ENCODE measurements at regions not wholly inside any gene's neighbourhood (a gene's known extent, or its start where the extent isn't known, plus 50 kb on each side); places are given as distances from the start of the nearest gene placed in this dataset.
"Not testable (repeated sequence)": the region's sequence is repeated elsewhere in the genome, so short reads cannot be mapped to it uniquely, and the experiment has no call there.

DNA sequence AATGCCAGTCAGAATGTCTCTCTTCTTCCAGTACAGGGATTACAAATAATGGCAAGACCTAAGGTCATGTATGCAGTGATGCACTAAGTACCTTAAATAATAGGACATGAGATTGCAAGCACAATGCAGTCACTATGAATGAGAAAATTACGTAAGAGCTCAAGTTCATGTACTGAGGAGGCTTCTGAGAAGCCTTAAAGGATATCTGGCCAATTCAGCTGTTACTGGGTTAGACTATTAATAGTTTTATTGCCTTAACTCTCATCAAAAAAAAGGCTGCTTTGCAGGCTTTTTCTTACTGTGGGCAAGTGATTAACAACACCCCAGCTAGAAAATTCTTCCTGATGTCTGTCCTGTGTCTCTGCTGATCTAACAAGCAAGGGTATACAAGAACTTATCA lies 1681.9 kb downstream of the SPATA31A7 start:
- DNase-seq; intact Hi-C loops (cut with DNase I): not testable (repeated sequence)

DNA sequence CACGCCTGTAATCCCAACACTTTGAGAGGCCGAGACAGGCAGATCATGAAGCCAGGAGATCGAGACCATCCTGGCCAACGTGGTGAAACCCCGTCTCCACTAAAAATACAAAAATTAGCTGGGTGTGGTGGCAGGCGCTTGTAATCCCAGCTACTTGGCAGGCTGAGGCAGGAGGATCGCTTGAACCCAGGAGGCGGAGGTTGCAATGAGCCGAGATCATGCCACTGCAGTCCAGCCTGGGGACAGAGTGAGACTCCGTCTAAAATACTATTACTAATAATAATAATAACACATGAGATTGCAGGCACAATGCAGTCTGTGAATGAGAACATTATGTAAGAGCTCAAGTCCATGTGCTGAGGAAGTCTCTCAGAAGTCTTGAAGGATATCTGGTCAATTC lies 1684.4 kb downstream of the SPATA31A7 start:
- intact Hi-C loops (cut with DNase I): not testable (repeated sequence)

GRCh38 chr9:62874745-62875599 lies 1685.1 kb downstream of the SPATA31A7 start:
- DNase-seq; intact Hi-C loops (cut with DNase I): not testable (repeated sequence)

More for the DNA sequence above, 1684.4 kb downstream of the SPATA31A7 start:
- DNase-seq: peak in 1 of 10 donors; percentile 40

DNA sequence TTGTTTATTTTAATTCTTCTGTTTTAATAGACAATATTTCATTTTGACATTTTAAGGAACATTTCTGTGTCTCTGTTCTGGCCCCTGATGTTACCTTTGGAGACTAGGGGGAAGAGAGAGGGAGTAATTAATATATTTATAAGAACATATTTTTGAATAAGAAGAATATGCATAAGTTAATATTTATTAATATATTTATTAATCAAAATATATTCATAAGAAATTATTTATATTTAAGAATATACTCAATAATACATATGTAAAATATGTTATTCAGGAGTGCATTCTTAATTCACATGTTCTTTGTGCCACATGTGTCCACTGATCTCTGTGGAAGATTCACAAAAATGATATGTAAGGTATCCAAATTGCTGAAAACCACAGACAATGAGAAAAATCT lies 1687.7 kb downstream of the SPATA31A7 start:
- intact Hi-C loops (cut with DNase I); DNase-seq: not testable (repeated sequence)

DNA sequence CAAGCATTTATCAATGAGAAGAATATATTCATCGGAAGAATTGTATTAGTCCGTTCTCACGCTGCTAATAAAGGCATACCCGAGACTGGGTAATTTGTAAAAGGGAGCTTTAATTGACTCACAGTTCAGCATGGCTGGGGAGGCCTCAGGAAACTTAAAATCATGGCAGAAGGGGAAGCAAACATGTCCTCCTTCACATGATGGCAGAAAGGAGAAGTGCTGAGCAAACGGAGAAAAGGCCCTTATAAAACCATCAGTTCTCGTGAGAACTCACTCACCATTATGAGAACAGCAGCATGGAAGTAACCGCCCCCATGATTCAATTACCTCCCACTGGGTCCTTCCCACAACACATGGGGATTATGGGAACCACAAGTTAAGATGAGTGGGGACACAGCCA lies 1688.2 kb downstream of the SPATA31A7 start:
- DNase-seq; intact Hi-C loops (cut with DNase I): not testable (repeated sequence)

- DNase-seq; intact Hi-C loops (cut with DNase I): not testable (repeated sequence)
These were observed 1690.6 kb downstream of the SPATA31A7 start for GRCh38 chr9:62880453-62880852.

DNA sequence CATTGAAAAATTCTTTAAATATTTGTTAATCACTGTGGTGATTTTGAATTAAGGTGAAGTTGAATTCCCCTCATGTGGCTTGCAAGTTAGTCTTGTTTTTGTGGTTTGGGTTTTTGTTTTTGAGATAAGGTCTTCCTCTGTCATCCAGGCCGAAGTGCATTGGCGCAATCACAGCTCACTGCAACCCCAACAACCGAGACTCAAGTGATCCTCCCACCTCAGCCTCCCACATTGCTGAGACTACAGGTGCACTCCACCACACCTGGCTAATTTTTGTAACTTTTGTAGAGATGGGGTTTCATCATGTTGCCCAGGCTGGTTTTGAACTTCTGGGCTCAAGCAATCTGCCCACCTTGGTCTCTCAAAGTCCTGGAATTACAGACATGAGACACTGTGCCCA lies 1691.1 kb downstream of the SPATA31A7 start:
- peak in 1 of 10 donors; percentile 68 for DNase-seq
- intact Hi-C loops (cut with DNase I): not testable (repeated sequence)

DNA sequence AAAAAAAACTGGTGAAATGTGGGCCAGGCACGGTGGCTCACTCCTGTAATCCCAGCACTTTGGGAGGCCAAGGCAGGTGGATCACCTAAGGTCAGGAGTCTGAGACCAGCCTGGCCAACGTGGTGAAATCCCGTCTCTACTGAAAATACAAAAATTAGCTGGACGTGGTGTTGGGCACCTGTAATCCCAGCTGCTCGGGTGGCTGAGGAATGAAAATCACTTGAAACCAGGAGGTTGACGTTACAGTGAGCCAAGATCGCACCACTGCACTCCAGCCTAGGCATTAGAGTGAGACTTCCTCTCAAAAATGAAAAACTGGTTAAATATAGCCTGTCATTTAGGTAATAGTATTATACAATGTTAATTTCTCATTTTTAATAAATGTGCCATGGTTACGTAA lies 1692.0 kb downstream of the SPATA31A7 start:
- intact Hi-C loops (cut with DNase I): not testable (repeated sequence)

GRCh38 chr9:62882717-62883116 lies 1692.9 kb downstream of the SPATA31A7 start:
- intact Hi-C loops (cut with DNase I): not testable (repeated sequence)
- peak in 1 of 10 donors; percentile 41 for DNase-seq

More for the DNA sequence above, 1692.0 kb downstream of the SPATA31A7 start:
- DNase-seq: peak in 1 of 10 donors; percentile 49

- intact Hi-C loops (cut with DNase I): not testable (repeated sequence)
- peak in 2 of 10 donors; percentile 10 to 22 for DNase-seq
These were observed 1706.9 kb downstream of the SPATA31A7 start for GRCh38 chr9:62896692-62897091.

DNA sequence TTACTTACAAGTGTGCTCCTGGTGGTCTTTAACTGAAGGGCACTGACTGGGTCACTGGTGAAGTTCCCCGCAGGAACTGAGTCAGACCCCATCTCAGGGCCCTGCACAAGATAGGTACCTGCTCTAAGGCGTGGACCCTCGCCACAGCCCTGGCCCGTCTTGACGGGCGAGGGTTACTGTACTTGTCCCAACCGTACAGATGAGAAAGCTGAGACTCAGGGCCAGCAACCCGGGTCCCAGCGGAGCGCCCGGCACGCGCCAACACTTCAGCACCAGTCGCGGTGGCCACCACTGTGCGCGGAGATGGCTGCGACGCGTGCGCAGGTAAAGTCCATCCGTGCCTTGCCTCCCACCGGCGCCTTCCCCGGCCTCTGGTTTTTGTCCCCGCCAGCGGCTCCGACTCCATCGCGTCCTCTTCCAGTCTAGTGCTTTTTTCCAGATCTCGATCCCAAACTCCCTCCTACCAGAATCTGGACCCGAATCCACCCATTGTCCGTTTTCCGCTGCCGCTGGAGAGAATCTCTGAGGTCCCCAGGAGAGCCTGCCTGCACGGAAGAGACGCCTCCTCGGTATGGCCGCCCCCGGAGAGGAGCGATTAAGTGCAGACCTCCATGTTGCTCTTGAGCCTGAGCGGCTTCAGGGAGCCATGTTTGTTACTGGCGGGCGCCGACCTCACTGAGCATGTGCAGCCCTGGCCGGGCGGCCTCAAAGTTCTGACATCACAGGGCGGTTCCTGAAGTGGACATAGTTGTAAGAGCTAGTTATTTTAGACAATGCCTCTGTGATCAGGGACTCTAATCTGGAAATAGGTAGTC lies 1707.8 kb downstream of the SPATA31A7 start:
- intact Hi-C loops (cut with DNase I): not testable (repeated sequence)
- DNase-seq: peak; percentile 39 to 95 (median 64)

GRCh38 chr9:62899666-62900065 lies 1709.8 kb downstream of the SPATA31A7 start:
- intact Hi-C loops (cut with DNase I); DNase-seq: not testable (repeated sequence)

DNA sequence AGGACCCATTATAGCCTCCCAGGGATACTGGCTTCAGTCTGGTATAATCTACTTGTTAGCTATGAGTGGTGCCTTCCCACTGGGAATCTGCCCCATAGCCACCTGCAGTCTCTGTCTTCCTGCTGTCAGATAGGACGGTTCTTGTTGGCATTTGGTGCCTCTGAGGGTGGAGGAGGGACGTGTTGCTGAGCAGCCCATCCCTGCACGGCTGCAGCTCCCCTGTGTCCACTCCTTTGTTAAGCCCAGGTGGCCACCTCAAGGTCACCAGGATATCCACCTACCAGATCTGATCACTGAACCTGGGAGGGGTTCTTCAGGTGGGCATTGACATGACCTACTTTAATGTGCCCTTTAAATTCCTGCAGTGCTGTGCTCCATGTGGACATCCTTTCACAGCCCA lies 1714.2 kb downstream of the SPATA31A7 start:
- peak in 4 of 10 donors; percentile 1 to 76 (median 52) for DNase-seq
- intact Hi-C loops (cut with DNase I): not testable (repeated sequence)

DNA sequence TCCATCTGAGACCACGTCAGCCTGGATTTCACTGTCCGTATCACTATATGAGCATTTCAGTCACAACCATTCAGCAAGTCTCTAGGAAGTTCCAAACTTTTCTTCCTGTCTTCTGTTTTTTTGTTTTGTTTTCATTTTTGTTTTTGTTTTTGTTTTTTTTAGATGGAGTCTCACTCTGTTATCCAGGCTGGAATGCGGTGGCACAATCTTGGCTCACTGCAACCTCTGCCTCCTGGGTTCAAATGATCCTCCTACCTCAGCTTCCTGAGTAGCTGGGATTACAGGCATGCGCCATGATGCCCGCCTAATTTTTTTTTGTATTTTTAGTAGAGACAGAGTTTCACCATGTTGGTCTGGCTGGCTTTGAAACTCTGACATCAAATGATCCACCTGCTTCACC lies 1715.9 kb downstream of the SPATA31A7 start:
- DNase-seq: peak in 2 of 10 donors; percentile 8 to 54
- intact Hi-C loops (cut with DNase I): not testable (repeated sequence)

GRCh38 chr9:62907866-62908265 lies 1718.0 kb downstream of the SPATA31A7 start:
- DNase-seq: peak in 4 of 10 donors; percentile 5 to 66 (median 34)
- intact Hi-C loops (cut with DNase I): not testable (repeated sequence)

DNA sequence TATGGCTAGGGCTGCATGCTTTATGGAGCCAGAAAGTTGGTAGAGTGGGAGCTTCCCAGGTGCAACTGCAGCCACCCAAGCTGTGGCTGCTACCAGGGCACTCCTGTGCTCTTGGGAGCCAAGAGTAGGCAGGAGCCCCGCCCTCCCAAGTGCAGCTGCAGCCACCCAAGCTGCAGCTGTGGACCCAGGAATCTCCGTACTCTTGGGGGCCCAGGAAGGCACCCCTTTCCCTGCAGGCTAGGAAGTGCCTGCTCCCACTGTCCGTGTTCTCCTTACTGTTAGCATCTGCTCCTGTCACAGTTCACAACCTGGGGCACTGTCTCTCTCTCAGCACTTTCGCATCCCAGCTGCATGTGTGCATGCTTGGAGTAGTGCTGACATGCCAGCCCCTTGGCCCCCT lies 1718.4 kb downstream of the SPATA31A7 start:
- DNase-seq: peak in 3 of 10 donors; percentile 1 to 62 (median 3)
- intact Hi-C loops (cut with DNase I): not testable (repeated sequence)

DNA sequence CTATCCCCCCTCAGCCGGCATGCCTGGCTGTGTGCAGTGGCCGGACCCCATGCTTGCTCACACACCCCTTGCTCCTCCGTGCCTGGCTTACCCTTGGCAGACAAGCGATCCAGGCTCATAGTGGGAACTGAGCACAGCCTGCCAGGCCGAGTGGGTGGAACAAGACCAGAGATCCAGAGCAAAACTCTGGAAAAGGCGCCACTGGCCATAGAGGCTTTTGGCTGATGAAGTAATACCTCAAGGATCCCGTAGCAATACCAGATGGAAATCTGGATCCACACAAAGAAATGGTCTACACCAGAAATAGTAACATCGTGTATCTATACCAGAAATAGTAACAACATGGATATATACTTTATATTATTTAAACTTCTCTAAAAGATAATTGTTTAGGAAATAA lies 1719.6 kb downstream of the SPATA31A7 start:
- peak in 3 of 10 donors; percentile 4 to 37 (median 36) for DNase-seq
- intact Hi-C loops (cut with DNase I): not testable (repeated sequence)

DNA sequence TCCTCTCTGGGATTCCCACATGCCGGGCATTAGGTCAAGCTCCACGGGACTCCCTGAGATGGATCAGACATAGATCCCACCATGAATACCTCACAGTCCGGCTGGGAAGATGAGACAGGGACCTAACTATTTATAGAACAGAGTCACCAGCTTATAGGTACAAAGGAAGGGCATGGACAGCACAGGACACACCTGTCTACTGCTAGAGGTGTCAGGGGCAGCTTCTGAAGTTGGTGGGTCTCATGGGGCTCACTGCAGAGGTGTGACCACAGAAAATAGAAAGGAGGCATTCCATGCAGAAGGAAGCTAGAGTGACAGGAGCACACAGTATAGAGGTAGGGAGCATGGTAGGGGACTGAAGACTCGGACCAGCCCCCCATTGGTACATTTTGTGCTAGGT lies 1722.4 kb downstream of the SPATA31A7 start:
- intact Hi-C loops (cut with DNase I): not testable (repeated sequence)
- DNase-seq: peak in 1 of 10 donors; percentile 30

DNA sequence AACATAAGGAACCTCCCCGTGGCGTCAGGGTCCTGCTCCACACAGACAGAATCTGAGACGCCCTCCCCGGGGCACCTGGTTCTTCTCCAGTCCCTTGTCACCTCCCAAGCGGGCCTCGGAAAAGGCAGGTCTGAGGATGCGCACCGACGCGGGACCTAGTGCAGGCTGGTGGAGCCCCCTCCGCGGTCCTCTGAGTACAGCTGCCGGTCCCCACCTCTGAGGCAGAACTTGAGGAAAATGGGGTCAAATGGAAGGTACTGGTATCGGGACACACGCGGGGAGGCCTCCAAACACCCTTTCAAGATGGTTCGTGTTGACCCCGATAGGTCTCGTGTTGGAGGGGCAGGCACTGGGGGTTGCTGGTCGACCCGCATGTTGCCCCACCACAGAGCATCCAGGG lies 1725.3 kb downstream of the SPATA31A7 start:
- peak in 5 of 10 donors; percentile 5 to 43 (median 31) for DNase-seq
- intact Hi-C loops (cut with DNase I): not testable (repeated sequence)

- intact Hi-C loops (cut with DNase I); DNase-seq: not testable (repeated sequence)
These were observed 1725.8 kb downstream of the SPATA31A7 start for GRCh38 chr9:62915661-62916060.
